ENCODE measurements at regions not wholly inside any gene's neighbourhood (a gene's known extent, or its start where the extent isn't known, plus 50 kb on each side); places are given as distances from the start of the nearest gene placed in this dataset.

DNA sequence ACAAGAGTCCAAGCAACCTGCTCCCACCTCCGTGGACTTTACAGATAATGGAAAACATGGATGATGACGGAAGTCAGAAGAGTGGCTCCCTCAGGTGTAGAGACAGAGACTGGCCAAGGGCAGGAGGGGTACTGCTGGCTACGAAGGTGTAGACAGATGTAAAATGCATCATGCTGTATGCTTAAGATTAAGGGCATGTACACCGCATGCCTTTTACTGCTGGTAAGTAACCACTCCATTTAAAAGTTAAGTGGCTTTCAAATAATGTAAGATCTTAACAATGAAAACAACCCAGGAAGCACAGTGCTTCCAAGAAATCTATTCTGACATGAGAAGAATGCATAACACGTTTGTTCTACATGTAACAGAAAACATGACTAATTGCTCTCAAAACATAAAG, 76.9 kb upstream of the FAM9B start:
- Histone ChIP-seq H3K4me3 (ENCODE audit: low read depth, low read length) (no peak overlapping the region), H3K27me3 (no peaks in the 10 kb centered on the region), H3K36me3 (no peaks in the 10 kb centered on the region), H3K4me1 (no peaks in the 10 kb centered on the region), H3K9me3 (no peaks in the 10 kb centered on the region)
- TF ChIP-seq, protein P1, sequence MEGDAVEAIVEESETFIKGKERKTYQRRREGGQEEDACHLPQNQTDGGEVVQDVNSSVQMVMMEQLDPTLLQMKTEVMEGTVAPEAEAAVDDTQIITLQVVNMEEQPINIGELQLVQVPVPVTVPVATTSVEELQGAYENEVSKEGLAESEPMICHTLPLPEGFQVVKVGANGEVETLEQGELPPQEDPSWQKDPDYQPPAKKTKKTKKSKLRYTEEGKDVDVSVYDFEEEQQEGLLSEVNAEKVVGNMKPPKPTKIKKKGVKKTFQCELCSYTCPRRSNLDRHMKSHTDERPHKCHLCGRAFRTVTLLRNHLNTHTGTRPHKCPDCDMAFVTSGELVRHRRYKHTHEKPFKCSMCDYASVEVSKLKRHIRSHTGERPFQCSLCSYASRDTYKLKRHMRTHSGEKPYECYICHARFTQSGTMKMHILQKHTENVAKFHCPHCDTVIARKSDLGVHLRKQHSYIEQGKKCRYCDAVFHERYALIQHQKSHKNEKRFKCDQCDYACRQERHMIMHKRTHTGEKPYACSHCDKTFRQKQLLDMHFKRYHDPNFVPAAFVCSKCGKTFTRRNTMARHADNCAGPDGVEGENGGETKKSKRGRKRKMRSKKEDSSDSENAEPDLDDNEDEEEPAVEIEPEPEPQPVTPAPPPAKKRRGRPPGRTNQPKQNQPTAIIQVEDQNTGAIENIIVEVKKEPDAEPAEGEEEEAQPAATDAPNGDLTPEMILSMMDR (IDR thresholded peaks at IDR 0.05; ENCODE audit: low read depth, low read length): no peak
- no peak for DNase-seq

DNA sequence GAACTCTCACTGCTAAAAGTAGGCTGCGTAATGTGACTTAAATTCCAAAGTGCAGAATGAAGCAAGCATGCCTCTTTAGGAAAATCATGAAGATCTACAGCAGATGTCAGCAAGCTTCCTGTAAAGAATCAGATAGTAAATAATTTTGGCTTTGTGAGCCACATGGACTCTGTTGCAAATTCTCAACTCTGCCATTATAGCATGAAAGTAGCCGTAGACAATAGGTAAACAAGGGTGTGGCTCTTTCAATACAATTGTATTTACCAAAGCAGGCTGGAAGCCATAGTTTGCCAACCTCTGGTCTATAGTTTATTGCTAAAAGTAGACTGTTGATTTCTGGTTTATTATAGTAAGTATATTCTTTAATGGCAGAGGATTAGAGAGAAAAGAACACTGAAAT, 80.3 kb upstream of the FAM9B start:
- TF ChIP-seq, protein P1 (IDR thresholded peaks at IDR 0.05; ENCODE audit: low read depth, low read length): no peak
- H3K27me3 ChIP-seq: no peaks in the 10 kb centered on the region
- H3K4me1 ChIP-seq: no peaks in the 10 kb centered on the region
- no peak overlapping the region for H3K4me3 ChIP-seq (ENCODE audit: low read depth, low read length)
- no peaks in the 10 kb centered on the region for H3K36me3 ChIP-seq
- no peak for DNase-seq
- no peaks in the 10 kb centered on the region for H3K9me3 ChIP-seq

DNA sequence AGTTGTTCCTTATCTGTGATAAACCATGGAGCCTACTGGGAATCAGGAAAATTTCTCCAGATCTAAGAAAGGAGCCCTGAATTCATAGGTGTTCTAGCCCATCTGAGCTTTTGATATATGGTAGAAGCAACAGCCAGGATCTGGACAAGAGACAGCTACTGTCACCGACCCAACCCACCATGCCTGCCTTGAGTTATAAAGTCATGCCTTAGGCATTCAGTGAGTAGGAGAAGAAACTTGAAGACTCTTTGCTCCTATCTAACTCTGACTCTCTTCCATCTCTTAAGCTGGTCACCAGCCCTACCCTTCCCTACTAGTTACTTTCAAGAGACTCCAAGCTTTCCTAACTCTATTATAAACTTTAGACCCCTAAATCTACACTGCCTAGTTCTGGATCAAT, 83.9 kb upstream of the FAM9B start:
- H3K36me3 ChIP-seq: no peaks in the 10 kb centered on the region
- H3K9me3 ChIP-seq: no peaks in the 10 kb centered on the region
- H3K4me3 ChIP-seq (ENCODE audit: low read depth, low read length): no peak overlapping the region
- no peak for DNase-seq
- no peaks in the 10 kb centered on the region for H3K27me3 ChIP-seq
- TF ChIP-seq, protein P1 (IDR thresholded peaks at IDR 0.05; ENCODE audit: low read depth, low read length): no peak
- H3K4me1 ChIP-seq: no peaks in the 10 kb centered on the region

DNA sequence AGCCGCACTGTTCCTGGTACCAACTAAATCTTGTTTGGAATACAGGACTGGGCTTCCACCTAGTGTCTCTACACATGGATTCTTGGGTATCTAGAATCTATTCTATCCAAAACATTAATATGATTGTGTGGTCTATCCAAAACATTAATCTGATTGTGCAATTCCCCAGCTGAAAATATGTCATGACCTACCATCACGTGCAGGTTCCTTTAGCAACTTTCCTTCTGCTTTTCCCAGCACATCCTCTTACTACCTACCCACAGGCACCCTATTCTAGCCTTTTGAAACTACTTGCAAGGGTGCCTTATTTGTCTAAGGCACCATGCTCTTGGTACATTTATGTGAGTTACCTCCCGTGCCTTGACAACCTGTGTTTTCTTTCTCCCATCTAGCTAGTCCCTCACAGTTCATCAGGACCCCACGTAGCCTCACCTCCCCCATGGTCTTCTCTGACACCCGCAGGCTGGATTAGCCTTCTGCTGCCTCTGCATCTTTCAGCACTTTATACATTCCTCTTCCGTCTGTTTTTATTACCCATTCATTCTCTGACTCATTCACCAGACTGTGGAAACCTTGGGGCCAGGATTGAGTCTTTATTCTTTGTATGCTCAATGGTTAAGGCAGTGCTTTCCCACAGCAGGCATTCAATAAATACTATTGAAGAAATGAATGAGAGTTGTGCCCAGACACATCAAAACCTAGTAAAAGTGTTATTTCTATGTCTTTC, 88.8 kb upstream of the FAM9B start:
- TF ChIP-seq, protein P1 (IDR thresholded peaks at IDR 0.05; ENCODE audit: low read depth, low read length): no peak
- no peaks in the 10 kb centered on the region for H3K4me1 ChIP-seq
- no peak overlapping the region for H3K4me3 ChIP-seq (ENCODE audit: low read depth, low read length)
- no peak for DNase-seq
- no peaks in the 10 kb centered on the region for H3K27me3 ChIP-seq
- H3K36me3 ChIP-seq: no peaks in the 10 kb centered on the region
- no peaks in the 10 kb centered on the region for H3K9me3 ChIP-seq

DNA sequence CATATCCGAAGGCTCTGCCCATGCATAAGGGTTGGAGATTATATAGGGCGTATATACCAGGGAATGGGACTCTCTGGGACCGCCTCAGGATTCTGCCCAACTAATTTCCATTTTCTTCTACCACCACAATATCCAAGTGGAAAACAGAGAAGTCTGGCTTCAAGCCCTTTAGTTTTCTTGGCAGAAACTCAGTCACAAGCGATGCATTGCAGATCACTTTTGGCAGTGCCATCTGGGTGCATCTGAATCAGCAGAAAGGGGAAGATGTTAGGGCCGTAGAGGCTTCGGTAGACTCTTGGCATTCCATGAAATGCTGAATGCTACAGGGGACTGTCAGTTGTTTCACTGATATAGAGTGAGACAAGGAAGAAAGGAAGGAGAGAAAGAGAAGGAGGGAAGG, 94.1 kb upstream of the FAM9B start:
- TF ChIP-seq, protein P1 (IDR thresholded peaks at IDR 0.05; ENCODE audit: low read depth, low read length): no peak
- DNase-seq: no peak
- Histone ChIP-seq H3K36me3 (no peaks in the 10 kb centered on the region), H3K4me1 (no peaks in the 10 kb centered on the region), H3K4me3 (ENCODE audit: low read depth, low read length) (no peak overlapping the region), H3K9me3 (no peaks in the 10 kb centered on the region), H3K27me3 (no peaks in the 10 kb centered on the region)

DNA sequence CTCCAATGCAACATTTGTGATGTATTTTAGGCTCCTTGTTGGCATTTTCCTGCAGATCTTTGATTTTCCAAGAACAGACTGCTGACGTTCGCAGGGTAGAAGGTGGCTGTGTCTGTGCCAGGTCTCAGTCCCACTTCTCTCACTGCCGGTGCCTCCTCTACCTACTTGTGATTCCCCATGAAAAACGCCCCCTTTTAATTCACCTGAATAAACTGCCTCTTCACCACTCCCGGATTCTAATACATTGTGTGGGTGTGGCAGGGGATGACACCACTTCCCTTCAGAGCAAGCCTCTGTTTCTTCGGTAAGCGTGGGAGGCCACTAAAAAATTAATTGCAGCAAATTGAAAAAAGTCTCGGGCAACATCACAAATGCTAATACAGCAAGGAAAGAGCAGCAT, 96.1 kb upstream of the FAM9B start:
- Histone ChIP-seq H3K36me3 (no peaks in the 10 kb centered on the region), H3K4me3 (ENCODE audit: low read depth, low read length) (no peak overlapping the region), H3K9me3 (no peaks in the 10 kb centered on the region), H3K27me3 (no peaks in the 10 kb centered on the region), H3K4me1 (no peaks in the 10 kb centered on the region)
- TF ChIP-seq, protein P1 (IDR thresholded peaks at IDR 0.05; ENCODE audit: low read depth, low read length): no peak
- no peak for DNase-seq
